HG03432 (cell line): ENCODE measurements at regions not wholly inside any gene's neighbourhood (a gene's known extent, or its start where the extent isn't known, plus 50 kb on each side); places are given as distances from the start of the nearest gene placed in this dataset.
A peak's percentile ranks its signal among the peaks of the same experiment; 100 is the strongest.
"Not testable (repeated sequence)": the region's sequence is repeated elsewhere in the genome, so short reads cannot be mapped to it uniquely, and the experiment has no call there.

Experiments
- ATAC-seq: cut with Tn5 transposase; IDR thresholded peaks from one replicate; pipeline ENCODE4 v1.9.1; 2021; ENCODE audit warnings: mild to moderate bottlenecking, moderate library complexity; ENCODE audit not compliant: unreplicated experiment

DNA sequence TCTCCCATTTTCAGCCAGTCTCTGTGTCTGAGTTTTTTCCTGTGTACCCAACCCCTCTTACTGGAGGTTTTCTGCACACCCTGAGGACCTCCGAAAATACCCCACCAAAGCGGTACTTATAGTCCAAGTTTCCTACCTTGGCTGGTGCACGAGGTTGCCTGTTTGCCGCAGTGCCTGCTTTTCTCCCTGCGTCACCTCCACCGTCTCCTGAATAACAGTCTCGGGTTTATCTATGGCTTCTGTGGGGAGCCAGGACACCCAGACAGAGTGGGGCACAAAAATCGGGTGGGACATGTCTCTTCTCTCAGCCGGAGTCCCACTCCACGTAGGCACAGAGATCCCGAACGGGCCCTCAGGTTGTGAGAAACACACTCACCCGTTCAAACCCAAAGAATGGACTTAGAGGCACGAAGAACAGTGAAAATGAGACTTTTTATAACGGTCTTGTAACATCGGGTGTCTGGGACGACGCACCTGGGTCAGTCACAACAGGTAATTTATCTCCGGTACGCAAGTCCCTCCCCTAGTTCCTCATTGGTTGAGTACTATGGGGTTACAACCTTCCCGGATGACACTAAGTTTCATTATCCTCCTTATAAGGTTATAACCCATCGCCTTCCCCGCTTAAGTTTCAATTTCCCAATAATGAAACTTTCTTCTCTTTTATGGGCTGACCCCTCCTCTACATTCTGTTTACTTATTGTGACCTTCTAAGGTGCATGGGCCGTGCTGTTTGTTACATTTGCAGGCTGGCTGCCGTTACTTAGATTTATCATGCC lies 970.2 kb upstream of the COX7C start:
- ATAC-seq: no peak

DNA sequence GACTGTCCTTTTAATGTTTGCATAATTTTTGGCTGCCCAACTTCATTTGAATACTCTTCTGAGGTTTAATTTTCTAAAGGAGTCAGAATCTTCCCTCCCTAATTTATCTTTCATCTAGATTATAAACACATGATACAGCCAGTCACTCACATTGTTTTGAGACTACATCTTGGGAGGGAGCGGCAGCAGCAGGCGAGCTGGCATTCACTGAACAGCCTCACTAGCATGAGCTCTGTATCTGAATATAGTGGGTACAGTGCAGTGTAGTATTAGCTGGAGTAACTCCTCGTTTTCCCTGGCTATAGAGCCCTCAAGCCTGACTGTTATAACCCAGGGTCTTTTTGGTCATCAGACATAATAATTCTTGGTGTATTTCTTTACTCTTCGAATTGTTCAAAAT lies 969.2 kb upstream of the COX7C start:
- no peak for ATAC-seq

DNA sequence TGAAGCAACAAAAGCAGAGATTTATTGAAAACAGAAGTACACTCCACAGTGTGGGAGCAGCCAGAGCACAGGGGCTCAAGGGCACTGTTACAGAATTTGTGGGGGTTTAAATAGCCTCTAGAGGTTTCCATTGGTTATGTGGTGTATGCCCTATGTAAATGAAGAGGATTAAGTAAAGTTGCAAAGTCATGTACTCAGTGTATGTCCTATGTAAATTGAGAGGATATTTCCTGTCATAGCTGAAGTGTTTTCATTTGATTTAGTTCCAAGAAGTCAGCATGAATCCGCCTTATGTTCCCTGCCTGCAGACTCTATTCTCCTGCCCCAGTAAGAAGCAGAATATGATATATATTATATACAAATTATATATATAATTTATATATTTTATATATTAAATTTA lies 966.0 kb upstream of the COX7C start:
- no peak for ATAC-seq

DNA sequence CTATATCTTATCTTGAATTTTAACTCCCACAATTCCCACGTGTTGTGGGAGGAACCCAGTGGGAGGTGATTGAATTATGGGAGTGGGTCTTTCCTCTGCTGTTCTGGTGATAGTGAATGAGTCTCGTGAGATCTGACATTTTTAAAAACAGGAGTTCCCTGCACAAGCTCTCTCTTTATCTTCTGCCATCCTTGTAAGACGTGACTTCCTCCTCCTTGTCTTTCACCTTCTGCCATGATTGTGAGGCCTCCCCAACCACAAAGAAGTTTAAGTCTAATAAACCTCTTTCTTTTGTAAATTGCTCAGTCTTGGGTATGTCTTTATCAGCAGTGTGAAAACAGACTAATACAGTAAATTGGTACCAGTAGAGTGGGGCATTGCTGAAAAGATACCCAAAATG lies 963.6 kb upstream of the COX7C start:
- ATAC-seq: not testable (repeated sequence)

DNA sequence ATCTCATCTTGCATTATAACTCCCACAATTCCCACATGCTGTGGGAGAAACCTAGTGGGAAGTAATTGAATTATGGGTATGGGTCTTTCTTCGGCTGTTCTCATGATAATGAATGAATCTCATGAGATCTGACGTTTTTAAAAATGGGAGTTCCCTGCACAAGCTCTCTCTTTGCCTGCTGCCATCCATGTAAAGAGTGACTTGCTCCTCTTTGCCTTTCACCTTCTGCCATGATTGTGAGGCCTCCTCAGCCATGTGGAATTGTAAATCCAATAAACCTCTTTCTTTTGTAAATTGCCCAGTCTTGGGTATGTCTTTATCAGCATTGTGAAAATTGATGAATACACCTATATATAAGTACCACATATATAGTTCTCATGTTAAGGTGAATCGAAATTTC lies 961.7 kb upstream of the COX7C start:
- no peak for ATAC-seq

DNA sequence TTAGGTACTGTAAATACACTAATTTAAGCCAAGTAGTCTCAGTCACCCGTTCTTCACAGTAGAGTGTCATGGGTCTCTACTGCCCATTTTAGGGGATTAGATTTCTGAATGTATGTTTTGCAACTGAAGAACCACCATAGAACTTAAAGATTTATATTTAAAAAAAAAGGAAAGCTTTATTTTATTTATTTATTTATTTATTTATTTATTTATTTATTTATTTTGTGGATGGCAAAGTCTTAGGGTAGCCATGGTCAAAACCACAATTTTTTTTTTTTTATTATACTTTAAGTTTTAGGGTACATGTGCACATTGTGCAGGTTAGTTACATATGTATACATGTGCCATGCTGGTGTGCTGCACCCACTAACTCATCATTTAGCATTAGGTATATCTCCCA lies 960.4 kb upstream of the COX7C start:
- ATAC-seq: not testable (repeated sequence)

DNA sequence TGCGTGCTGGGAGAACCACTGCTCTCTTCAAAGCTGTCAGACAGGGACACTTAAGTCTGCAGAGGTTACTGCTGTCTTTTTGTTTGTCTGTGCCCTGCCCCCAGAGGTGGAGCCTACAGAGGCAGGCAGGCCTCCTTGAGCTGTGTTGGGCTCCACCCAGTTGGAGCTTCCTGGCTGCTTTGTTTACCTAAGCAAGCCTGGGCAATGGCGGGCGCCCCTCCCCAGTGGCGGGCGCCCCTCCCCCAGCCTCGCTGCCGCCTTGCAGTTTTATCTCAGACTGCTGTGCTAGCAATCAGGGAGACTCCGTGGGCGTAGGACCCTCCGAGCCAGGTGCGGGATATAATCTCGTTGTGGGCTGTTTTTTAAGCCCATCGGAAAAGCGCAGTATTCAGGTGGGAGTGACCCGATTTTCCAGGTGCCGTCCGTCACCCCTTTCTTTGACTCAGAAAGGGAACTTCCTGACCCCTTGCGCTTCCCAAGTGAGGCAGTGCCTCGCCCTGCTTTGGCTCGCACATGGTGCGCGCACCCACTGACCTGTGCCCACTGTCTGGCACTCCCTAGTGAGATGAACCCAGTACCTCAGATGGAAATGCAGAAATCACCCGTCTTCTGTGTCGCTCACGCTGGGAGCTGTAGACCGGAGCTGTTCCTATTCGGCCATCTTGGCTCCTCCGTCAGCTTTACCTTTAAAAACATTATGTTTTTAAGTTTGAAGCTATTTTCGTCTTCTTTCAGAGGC lies 954.6 kb upstream of the COX7C start:
- ATAC-seq: not testable (repeated sequence)

DNA sequence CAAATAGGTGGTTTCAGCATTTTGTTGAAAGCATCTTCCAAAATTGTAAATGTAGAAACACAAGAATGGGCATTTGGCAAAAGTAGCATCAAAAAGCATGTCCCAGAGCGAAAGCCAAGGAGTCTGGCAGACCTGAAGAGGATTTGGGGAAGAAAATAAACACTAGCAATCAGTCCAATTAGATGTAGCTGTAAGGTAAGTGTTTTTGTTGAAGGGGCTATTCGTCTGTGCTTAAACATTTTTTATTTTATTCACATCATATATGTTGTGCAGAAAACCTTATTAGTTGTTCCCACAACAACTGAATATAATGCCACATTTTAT lies 954.1 kb upstream of the COX7C start:
- ATAC-seq: no peak

DNA sequence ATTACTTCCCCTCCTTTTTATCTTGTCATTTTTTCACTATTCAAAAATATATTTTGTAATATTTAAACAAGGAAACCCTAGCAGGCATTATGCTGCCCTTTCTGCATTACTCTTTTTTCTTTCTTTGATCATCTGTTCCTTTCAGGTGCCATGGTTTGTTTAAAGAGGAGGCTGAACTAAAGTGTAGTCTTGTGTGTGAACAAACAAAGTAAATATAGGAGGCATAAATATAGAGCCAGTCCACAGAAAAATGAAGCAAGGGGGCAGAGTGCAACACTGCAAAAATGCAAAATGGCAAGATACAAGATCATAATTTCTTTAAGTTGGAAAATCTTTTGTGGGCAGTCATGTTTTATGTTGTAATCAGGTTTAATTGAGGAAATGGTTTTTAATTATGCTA lies 947.3 kb upstream of the COX7C start:
- no peak for ATAC-seq

DNA sequence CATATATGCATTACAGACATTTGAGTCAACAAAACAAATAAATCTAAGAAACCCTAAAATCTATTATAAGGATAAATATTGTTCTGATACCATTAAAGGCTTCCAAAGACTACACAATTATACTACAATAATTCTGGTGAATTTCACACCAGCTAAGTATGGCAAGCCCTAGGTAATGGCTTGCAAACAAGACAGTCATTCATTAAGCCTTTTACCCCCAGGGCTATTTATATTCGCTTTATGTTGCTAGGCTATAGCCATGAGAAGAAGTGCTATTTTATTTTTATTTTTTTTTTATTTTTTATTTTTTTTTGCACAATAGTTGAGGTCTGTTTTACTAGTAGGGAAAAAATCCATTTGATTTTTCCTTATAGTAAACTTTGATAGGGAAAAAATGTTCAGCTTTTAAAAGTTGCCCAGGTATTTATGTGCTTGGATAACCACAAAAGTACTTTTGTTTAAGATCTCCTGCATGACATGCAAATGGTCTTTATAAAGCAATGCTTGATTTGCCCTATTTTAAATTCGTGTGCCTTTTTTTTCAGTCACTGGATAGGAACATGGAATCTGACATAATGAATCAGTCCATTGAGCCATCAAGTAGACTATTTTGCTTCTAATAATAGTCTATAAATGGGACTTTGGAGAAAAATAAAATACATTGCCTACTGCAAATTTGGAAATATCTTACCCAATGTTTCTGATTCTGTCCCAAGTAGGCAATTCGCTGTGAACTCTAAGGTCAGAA lies 946.3 kb upstream of the COX7C start:
- no peak for ATAC-seq

DNA sequence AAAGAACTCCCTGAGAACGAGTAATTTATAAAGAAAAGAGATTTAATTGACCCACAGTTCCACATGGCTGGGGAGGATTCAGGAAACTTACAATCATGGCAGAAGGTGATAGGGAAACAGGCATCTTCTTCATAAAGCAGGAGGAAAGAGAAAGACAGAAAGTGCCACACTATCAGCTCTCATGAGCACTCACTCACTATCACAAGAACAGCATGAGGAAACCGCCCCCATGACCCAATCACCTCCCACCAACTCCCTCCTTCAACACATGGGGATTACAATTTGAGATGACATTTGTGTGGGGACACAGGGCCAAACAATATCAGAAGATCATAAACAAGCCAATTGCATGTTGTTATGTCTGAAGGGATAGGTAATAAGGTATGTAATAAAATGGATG lies 935.9 kb upstream of the COX7C start:
- ATAC-seq: no peak

DNA sequence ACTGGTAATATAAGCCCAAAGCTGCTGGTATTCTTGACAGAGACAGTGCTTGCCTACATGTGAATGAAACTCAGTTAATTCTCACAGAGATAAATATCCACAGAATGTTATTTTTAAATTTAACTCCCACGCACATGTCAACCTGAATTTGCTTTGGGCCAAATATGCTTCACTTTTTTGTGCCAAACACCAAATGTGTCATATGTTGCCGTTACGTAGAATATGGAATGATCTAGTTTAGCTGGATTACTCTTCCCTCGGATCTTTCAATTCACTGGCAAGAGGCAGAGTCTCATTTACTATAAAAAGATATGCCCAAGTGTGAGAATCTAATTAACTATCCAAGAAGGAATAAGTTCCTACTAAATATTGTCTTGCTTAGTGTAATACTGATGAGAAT lies 933.4 kb upstream of the COX7C start:
- ATAC-seq: no peak

DNA sequence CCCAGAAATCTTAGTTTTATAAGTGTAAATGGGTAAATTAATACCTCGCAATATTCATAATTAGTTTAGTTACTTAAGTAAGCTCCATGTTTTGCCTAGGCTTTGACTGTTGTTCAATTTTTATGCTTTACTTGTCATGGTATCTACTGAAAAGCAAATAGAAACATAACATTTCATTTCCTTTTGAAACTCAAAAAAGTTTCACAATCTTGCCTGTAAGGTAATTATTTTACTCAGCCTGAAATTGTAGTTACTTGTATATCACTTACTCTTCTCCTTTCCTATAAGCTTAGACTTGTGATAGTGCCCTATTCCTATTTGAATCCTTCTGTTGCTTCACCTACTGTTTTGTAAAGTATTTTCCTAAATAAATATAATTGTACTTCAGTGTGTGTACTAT lies 914.4 kb upstream of the COX7C start:
- no peak for ATAC-seq

DNA sequence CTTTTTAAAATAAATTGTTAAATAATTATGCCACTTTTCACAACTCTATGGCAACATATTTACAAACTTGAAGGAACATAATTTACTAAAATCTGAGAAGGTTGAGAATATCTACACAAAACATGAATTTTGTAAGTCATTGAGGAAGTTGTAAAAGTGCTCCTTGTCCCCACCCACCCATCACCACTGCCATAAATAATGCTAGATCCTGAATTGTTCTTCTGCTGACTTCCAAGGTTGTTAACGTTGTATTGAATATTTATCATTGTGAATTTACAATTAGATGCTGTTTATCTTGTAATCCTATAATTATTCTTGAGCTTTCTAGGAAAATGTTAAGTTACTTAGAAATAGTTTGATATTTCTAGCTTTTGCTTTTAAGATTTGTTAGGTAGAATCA lies 908.0 kb upstream of the COX7C start:
- no peak for ATAC-seq

DNA sequence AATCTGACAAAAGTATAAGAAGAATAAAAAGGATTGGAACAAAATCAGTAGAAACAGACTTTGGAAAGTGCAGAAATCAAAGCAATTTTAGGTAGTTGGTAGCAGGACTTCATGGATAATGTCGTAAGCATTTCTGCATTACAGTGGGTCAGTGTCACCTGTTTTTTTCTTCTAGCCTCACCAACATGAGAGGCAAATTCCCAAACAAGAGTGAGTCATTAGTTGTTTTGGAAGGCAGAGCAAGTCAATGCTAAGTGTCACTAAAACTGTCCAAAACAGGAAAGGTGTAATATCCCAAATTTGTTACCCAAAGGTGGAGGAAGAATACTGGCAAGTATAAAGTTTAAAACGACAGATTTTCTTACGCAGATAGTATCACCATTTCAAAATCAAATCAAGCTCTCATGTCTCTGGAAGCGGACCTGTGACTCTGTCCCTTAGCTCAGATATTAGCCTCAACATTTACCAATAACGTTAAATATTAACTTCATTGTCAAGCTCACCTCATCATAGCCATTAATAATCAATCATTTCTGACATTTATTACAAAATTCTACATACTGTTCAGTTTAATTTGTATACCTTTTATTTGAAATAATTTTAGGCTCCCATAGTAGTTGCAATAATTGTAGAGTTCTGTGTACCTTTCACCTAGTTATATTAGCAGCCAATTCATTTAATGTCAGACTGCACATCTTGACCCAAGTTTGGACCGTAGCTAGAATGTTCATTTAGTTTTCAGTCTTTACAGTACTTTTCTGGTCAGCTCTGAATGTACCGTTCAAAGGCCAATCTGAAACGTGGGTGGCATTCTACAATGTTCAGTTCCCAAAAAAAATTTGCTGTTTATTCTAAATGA lies 901.2 kb upstream of the COX7C start:
- ATAC-seq: no peak

DNA sequence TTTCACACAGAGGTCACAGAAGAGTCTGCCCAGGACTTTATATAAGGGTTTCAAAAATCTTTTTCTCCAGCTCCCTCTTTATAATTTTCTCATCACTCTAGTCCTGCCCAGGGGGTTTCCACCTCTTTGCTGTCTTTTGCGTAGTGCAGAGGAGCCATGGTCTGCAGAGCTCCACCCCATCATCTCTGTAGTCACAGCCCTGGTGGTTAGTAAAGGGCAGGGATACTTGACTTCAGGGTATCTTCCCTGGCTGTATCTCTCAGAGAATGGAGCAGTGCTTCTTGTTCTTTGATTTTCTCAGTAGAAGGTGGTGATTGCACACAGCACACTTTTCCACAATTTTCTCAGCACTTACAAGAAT lies 900.6 kb upstream of the COX7C start:
- peak; percentile 49 for ATAC-seq

DNA sequence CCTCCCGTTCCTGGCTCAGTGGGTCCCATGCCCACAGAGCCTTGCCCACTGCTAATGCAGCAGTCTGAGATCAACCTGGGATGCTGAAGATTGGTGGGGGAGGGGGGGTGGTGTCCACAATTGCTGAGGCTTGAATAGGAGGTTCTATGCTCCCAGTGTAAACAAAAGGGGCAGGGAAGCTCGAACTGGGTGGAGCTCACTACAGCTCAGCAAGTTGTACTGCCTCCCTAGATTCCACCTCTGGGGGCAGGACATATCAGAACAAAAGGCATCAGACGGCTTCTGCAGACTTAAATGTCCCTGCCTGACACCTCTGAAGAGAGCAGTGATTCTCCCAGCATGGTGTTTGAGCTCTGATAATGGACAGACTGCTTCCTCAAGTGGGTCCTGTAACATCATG lies 885.6 kb upstream of the COX7C start:
- no peak for ATAC-seq

DNA sequence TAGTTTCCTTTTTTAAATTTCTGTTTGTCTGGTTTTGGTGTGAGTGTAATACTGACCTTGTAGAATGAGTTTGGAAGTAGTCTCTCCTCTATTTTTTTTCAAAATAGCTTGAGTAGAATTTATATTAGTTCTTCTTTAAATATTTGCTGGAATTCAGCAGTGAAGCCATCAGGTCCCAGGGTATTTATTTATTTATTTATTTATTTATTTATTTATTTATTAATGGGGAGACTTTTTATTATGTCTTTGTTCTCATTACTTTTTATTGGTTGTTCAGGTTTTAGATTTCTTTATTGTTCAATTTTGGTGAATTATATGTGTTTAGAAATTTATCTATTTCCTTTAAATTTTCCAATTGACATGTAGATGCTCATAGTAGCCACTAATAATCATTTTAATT lies 875.8 kb upstream of the COX7C start:
- no peak for ATAC-seq

DNA sequence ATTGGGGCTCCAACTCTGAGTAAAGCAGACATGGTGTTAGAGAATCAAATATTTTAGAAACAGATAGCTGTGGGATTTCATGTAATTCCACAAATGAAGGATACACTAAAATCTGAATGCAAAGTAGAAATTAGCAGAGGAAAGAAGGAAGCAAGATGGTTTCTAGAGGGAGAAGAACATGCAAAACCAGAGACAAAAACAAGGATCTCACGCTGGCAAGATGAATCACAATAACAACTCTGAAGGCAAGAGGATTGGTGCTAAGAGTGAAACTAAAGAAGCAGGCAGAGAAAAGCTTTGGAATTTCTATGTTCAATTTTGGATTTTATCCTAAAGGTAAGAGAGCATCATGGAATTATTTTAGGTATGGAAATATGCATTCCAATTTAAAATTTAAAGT lies 857.2 kb upstream of the COX7C start:
- no peak for ATAC-seq

DNA sequence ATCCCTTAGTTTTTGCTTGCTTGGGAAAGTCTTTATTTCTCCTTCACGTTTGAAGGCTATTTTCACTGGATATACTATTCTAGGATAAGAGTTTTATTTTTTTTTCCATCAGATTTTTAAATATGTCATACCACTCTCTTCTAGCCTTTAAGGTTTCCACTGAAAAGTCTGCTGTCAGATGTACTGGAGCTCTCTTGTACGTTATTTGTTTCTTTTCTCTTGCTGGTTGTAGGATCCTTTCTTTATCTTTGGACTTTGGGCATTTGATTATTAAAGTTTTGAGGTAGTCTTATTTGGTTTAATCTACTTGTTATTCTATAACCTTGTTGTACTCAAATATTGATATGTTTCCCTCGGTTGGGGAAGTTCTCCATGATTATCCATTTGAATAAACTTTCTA lies 848.4 kb upstream of the COX7C start:
- no peak for ATAC-seq

DNA sequence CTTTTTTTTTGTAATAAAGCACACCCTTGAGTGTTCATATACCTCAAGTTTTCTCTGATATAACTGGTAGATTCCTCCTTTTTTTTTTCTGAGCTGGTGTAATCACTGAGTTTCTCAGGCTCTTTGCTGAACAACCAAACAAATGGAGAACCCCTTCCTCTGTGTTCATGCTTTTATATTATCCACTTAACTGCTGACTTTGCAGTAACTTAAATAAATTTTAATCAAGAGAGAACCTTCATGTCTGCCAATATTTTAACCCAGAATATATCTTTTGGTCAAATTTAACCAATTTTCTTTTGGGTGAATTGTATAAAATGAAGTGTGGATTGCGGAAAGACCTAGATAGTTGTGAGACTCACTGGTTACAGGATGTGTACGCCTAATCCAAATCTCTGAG lies 833.0 kb upstream of the COX7C start:
- ATAC-seq: no peak
